Activated T-helper 1 cell treated with anti-CD3 and anti-CD28 coated beads, Interleukin-12 subunit alpha, Interleukin-12 subunit beta, Interleukin-2, Interleukin-4 antibody, amounts not matched to agents 30 ng/mL and 10 ng/mL and 1 ng/mL, durations not matched to agents 14 hours and 24 hours and 36 hours (primary cell): ENCODE measurements at regions not wholly inside any gene's neighbourhood (a gene's known extent, or its start where the extent isn't known, plus 50 kb on each side); places are given as distances from the start of the nearest gene placed in this dataset.

Experiments
- DNase-seq: peaks from one replicate; pipeline ENCODE4 v3.0.0; 2021; ENCODE audit warnings: low spot score
- H3K27ac Mint-ChIP-seq: one replicate; pipeline ENCODE4 v1.8.0; 2021; ENCODE audit warnings: mild to moderate bottlenecking, mixed read lengths
- H3K27me3 Mint-ChIP-seq: one replicate; pipeline ENCODE4 v1.8.0; 2022; ENCODE audit warnings: mild to moderate bottlenecking, moderate library complexity, mixed read lengths; ENCODE audit not compliant: insufficient read depth
- H3K36me3 Mint-ChIP-seq: one replicate; pipeline ENCODE4 v1.8.0; 2021; ENCODE audit warnings: low read depth, mixed read lengths
- H3K4me1 Mint-ChIP-seq: one replicate; pipeline ENCODE4 v1.8.0; 2021; ENCODE audit warnings: low read depth, mixed read lengths
- H3K4me3 Mint-ChIP-seq: one replicate; pipeline ENCODE4 v1.8.0; 2021; ENCODE audit warnings: mild to moderate bottlenecking, moderate library complexity, mixed read lengths
- H3K9me3 Mint-ChIP-seq: one replicate; pipeline ENCODE4 v1.8.0; 2021; ENCODE audit warnings: mixed read lengths
- intact Hi-C: fragments of 100-400 bp; cut with micrococcal nuclease; formaldehyde crosslinking; loops from one replicate; pipeline ENCODE4 v1.15.1; 2024

DNA sequence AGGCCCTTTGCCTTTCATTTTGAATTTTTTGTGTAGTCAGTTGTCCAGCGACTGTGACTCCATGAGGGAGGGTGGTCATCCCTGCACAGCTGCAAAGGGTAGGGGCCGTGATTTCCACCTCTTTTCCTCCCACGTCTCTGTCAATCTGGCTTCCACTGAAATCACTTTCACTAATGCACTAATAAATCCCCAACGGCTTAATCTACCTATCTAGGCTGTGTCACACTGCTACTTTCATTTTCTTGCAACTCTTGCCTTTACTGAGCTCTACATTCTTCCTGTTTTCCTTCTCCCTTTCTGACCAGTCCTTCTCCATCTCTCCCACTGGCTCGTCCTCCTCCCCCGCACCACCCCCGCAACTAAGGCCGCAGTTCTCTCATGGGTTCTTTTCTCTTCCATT lies 212.3 kb upstream of the FOXN3 start:
- Mint-ChIP-seq H3K36me3 (peaks cover 24% of the 10 kb centered on the region), H3K27me3 (no peaks in the 10 kb centered on the region), H3K9me3 (peaks cover 36% of the 10 kb centered on the region), H3K27ac (no peak overlapping the region), H3K4me3 (no peak overlapping the region), H3K4me1 (peaks cover 63% of the 10 kb centered on the region)
- intact Hi-C loops, result no loop called here
- DNase-seq, result no peak

DNA sequence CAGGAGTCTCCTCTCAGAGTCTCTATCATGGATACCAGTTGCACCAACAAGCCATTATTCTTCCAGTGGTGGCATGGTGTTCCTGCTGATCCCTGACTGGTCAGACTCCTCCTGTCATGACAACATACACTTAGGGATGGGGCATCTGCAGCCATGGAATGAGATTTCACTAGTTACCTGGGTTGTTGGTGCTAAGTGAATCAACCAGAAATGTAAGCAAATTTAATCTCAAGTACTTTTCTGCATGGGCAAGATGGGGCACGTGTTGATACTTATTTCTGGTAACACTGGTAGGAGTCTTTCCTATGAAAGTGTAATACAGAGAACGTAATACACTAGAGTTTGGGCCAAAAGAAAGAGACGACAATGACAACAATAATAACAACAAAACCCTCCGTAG lies 211.5 kb upstream of the FOXN3 start:
- Mint-ChIP-seq H3K27me3 (no peaks in the 10 kb centered on the region), H3K9me3 (peaks cover 36% of the 10 kb centered on the region), H3K27ac (no peak overlapping the region), H3K4me1 (peaks cover 63% of the 10 kb centered on the region), H3K4me3 (no peak overlapping the region), H3K36me3 (peaks cover 24% of the 10 kb centered on the region)
- intact Hi-C loops, result no loop called here
- no peak for DNase-seq

DNA sequence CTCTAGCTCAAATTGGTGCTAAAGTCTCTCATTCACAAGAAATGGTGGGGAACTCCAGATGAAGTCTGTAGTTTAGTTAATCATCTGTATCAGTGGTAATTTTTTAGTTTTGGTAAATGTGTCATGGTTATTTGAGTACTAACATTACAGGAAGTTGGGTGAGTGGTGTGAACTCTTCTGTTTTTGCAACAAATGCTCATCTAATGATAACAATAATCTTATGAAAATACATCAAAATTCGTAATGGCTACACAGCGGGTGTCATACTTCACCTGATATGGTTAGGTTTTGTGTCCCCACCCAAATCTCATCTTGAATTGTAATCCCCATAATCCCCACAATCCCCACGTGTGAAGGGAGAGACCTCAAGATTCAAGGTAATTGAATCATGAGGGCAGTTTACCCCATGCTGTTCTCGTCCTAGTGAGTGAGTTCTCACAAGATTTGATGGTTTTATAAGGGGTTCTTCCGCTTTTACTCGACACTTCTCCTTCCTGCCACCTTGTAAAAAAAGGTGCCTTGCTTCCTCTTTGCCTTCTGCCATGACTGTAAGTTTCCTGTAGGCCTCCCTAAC lies 209.3 kb upstream of the FOXN3 start:
- H3K27me3 Mint-ChIP-seq, result no peaks in the 10 kb centered on the region
- intact Hi-C loops, result loop anchor here (1.0 kb wide), 2 partner anchors 15 to 124 kb away; no protein-coding TSS in a partner anchor
- H3K4me3 Mint-ChIP-seq, result no peak overlapping the region
- no peak for DNase-seq
- H3K36me3 Mint-ChIP-seq, result peaks cover 19% of the 10 kb centered on the region
- peaks cover 67% of the 10 kb centered on the region for H3K4me1 Mint-ChIP-seq
- H3K27ac Mint-ChIP-seq, result peak overlapping the region; percentile 89
- peaks cover 29% of the 10 kb centered on the region for H3K9me3 Mint-ChIP-seq

DNA sequence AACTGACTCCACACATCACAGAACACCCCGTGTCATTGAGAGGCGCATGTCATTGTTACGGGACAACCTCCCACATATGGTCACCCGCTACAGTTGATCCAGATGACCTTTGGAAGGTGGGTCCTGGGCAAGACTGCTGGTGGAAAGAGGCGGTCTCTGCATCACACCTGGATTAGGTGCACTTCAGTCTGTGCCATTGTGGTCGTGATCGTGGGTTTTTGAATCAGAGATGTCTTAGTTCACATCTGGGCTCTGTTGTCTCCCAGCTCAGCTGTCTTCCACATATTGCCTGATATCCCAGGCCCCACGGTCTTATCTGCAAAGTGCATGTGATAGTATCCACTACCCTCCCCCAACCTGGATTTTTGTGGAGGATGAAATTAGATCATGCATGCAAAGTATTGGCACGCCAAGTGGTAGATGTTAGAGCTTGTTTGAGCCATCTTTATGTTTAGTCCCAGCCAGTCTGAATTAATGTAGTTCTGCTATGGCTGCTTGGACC lies 208.7 kb upstream of the FOXN3 start:
- H3K4me1 Mint-ChIP-seq, result peaks cover 67% of the 10 kb centered on the region
- H3K27me3 Mint-ChIP-seq, result no peaks in the 10 kb centered on the region
- peaks cover 18% of the 10 kb centered on the region for H3K36me3 Mint-ChIP-seq

DNA sequence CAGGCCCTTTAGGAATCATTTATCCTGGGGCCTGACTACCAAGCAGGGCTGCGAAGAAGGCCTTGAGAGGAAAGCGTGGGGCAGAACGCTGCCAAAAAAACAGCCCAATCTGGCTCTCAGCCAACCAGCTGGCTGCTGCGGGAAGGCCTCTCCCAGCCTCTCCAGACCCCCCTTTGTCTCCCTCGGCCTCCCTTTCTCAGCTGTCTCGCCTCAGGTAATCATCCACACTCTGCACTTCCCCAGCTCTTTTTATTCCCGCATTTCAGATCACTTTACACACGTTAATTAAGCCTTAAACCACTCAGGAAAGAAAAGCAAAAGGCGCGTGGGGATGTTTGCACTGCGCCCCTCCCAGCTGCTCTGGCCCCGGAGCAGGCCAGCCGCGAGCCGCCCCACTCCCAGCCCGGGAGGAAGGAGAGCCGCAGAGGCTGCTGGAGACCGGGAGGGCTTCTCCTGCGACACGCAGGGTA lies 208.2 kb upstream of the FOXN3 start:
- Mint-ChIP-seq H3K4me1 (peaks cover 67% of the 10 kb centered on the region), H3K27ac (no peak overlapping the region), H3K9me3 (peaks cover 29% of the 10 kb centered on the region), H3K4me3 (no peak overlapping the region), H3K36me3 (peaks cover 18% of the 10 kb centered on the region), H3K27me3 (no peaks in the 10 kb centered on the region)
- no peak for DNase-seq
- intact Hi-C loops, result no loop called here

More for the DNA sequence above, 208.7 kb upstream of the FOXN3 start:
- intact Hi-C loops, result loop anchor here (1.0 kb wide), 2 partner anchors 16 to 125 kb away; no protein-coding TSS in a partner anchor
- no peak for DNase-seq
- no peak overlapping the region for H3K4me3 Mint-ChIP-seq
- H3K27ac Mint-ChIP-seq, result peak overlapping the region; percentile 89
- H3K9me3 Mint-ChIP-seq, result peaks cover 29% of the 10 kb centered on the region

DNA sequence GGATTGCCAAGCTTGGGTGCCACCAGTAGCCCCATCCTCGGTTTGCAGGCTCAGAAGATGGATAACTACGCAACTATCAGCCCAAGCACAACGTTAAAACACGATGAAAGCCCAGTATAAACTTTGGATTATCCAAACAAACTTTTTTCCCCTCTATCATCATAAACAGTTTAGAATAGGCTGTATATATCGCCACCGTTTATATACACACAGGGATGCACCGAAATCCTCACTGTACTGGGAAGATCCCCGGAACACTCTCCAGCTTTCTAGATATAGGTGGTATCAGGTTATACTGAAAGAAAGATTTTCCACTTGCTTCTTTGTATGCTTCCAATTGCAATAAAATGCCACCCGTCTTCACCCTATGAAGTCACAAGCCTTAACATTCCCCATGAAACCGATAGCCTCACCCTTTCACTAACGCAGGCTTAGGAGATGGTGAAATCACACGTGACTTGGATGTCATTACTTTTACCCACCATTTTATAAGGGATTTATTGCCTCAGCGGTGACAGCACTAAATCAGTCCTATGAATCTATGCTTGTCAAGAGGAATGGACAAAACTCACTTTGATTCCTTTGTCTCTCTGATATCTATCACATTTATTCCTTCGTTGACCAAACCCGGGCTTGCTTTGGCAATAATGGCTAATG lies 207.6 kb upstream of the FOXN3 start:
- no peak overlapping the region for H3K27ac Mint-ChIP-seq
- no peaks in the 10 kb centered on the region for H3K27me3 Mint-ChIP-seq
- no peak overlapping the region for H3K4me3 Mint-ChIP-seq
- DNase-seq, result no peak
- intact Hi-C loops, result no loop called here
- peaks cover 67% of the 10 kb centered on the region for H3K4me1 Mint-ChIP-seq
- H3K9me3 Mint-ChIP-seq, result peaks cover 29% of the 10 kb centered on the region
- H3K36me3 Mint-ChIP-seq, result peaks cover 17% of the 10 kb centered on the region

DNA sequence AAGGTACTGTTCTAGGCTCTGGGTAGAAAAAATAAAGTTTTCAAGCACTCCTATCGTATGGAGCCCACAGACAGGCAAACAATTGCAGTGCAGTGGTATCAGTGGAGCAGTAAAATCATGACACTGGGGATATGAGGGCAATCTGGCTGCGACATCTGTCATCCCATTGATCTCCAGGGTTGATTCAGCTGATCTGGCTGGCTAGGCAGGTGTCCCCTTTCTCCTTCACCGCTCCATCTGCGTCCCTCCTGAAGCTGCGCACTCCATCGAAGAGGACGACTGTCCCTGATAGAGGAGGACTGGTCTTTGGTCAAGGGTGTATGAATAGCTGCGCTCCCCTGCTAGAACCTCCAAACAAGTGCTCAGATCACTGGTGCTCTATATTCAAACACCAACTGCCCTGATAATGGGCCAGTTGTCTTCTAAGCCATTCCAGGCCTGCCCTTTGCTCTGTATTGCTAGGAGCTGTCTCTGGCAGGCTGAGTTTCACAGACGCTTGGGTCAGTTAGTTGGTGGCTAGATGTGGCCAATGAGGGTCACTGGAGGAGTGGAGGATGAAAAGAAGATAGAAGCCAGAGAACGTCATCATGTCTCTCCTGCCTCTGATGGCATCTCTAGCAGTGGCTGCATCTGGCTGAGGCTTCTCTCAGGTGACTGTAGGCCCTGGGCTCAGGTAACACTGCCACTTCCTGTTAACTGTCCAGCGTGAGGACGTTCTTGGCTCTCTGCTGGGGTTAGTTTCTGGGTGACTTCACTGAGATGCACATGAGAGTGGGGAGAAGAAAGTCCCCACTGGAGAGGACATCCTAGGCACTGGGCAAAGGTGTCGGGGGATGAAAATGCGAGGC lies 205.0 kb upstream of the FOXN3 start:
- H3K4me3 Mint-ChIP-seq, result peak overlapping the region; percentile 94
- intact Hi-C loops, result loop anchor here (1.0 to 2.0 kb wide), 8 partner anchors 9 to 345 kb away; no protein-coding TSS in a partner anchor
- peaks cover 15% of the 10 kb centered on the region for H3K9me3 Mint-ChIP-seq
- H3K36me3 Mint-ChIP-seq, result peaks cover 7% of the 10 kb centered on the region
- no peaks in the 10 kb centered on the region for H3K27me3 Mint-ChIP-seq
- no peak for DNase-seq
- H3K27ac Mint-ChIP-seq, result peak overlapping the region; percentile 99
- H3K4me1 Mint-ChIP-seq, result peaks cover 61% of the 10 kb centered on the region

DNA sequence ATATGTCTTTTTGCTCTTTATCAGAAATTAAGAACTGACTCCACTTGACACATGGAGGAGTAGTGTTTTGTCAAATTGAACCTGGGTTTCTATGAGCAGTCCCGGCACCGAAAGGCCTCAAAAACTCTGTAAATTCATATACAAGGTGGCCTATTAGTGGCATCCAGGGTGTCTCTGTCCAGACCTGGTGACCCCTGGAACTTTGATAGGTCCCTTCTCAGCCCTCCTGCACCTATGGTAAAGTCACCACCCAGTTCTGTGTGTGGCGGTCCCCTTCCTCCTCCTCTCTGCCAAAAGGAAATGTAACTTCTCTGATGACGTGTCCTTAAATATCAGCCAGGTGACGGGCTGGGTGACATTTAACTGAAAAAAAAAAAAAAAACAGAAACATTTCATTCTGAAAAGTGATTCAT lies 204.0 kb upstream of the FOXN3 start:
- Mint-ChIP-seq H3K36me3 (no peaks in the 10 kb centered on the region), H3K27me3 (no peaks in the 10 kb centered on the region), H3K27ac (peak overlapping the region; percentile 99), H3K4me1 (peaks cover 61% of the 10 kb centered on the region), H3K4me3 (peak overlapping the region; percentile 94), H3K9me3 (peaks cover 5% of the 10 kb centered on the region)
- peak; percentile 46 for DNase-seq
- intact Hi-C loops, result loop anchor here (1.0 to 2.0 kb wide), 8 partner anchors 8 to 344 kb away; no protein-coding TSS in a partner anchor

DNA sequence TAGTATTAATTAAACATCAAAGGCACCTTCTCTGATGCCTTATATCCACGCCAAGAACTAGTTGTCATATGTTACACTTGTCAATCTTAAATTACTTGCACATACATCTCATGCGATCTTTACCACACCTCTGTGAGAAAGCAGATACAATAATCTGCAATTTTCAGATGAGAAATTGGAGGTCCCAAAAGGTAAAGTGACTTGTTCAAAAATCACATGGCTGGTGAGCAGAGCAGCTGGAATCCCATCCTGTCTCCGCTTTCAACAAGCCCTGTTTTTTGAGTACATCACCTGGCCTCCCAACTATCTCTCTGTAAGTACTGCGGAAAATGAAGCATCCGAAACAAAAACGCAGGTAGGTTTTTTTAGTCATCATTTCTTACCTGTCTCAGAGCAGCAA lies 203.4 kb upstream of the FOXN3 start:
- intact Hi-C loops, result loop anchor here (1.0 to 2.0 kb wide), 3 partner anchors 146 to 344 kb away; no protein-coding TSS in a partner anchor

DNA sequence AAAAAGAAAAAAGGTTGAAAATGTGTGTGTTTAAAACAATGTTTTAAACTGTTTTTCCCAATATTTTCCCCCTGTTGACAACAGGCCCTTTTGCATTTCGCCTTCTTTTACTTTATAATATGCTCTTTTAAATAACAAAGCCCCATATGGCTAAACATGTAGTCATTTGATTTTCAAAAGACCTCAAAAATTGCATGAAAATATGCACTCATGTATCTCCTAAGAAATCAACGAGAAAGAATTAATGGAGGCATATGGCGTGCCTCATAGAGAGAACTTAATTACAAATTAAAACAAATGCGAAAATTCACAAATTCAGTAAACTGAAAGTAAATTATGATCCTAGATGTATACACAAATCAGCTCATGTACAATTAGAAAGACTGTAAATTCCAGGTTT lies 202.6 kb upstream of the FOXN3 start:
- H3K4me3 Mint-ChIP-seq, result peak overlapping the region; percentile 94
- peak overlapping the region; percentile 99 for H3K27ac Mint-ChIP-seq
- DNase-seq, result no peak
- H3K4me1 Mint-ChIP-seq, result peaks cover 66% of the 10 kb centered on the region
- no peaks in the 10 kb centered on the region for H3K27me3 Mint-ChIP-seq
- H3K36me3 Mint-ChIP-seq, result peaks cover 6% of the 10 kb centered on the region
- intact Hi-C loops, result loop anchor here (5.0 to 10.0 kb wide), 2 partner anchors 133 to 1615 kb away; partner anchors contain the start of gene GPR65
- no peaks in the 10 kb centered on the region for H3K9me3 Mint-ChIP-seq

More for the DNA sequence above, 203.4 kb upstream of the FOXN3 start:
- Mint-ChIP-seq H3K4me1 (peaks cover 64% of the 10 kb centered on the region), H3K4me3 (peak overlapping the region; percentile 94), H3K9me3 (peaks cover 3% of the 10 kb centered on the region), H3K36me3 (peaks cover 3% of the 10 kb centered on the region), H3K27ac (peak overlapping the region; percentile 99), H3K27me3 (no peaks in the 10 kb centered on the region)
- no peak for DNase-seq

DNA sequence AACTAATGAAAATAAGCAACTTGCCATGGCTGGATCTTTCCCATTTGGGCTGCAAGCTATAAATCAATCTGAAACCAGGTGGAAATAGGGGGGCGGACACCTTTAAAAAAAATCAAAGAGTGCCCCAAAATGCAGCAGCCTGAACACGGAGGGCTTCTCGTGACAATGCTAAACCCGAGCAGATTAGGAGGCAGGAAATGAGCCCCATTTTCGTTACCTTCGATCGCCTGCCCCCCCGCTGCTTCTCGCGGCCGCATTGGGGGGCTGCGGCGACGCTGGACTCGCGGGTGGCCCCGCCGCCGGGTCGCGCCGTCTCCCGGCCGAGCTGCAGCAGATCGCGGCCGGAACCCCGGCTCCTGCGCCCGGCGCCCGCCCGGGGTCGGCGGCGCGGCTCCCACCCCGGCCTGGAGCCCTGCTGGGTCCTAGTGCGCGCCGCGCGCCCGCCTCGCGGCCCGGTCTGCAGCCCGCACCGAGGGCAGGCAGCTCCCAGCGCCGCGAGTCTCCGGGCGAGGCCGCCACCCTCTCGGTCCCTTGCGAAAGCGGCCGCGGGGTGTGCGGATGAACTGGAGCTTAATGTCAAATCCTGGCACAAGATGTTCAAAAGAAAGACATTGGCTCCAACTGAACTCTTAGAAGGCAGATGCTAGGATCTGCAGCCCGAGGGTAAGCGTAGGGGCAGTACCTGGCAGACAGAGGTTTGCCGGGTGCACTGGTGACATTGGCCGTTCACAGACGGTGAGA lies 201.9 kb upstream of the FOXN3 start:
- Mint-ChIP-seq H3K4me3 (peak overlapping the region; percentile 95), H3K27me3 (no peaks in the 10 kb centered on the region), H3K36me3 (peaks cover 6% of the 10 kb centered on the region), H3K4me1 (peaks cover 72% of the 10 kb centered on the region), H3K9me3 (no peaks in the 10 kb centered on the region), H3K27ac (peak overlapping the region; percentile 99)
- peak; percentile 69 for DNase-seq
- intact Hi-C loops, result loop anchor here (5.0 to 10.0 kb wide), 2 partner anchors 133 to 1614 kb away; partner anchors contain the start of gene GPR65

DNA sequence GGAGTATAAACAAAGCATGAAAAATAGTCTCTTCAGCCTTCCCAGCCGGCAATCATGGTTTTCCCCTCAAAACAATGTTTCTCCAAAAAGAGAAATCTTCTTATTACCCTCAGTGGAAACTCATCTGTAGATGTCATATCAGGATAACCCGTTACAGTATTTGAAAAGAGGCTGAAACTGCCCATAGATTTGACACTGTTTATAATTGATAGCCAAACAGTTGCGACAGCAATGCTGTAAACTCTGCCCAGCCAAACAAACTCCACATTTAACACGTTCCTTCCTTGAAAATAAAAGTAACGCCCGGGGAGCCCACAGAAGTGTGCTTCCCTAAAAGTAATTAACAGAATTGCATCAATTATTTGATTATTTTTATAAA lies 201.3 kb upstream of the FOXN3 start:
- H3K27me3 Mint-ChIP-seq, result no peaks in the 10 kb centered on the region
- intact Hi-C loops, result loop anchor here (5.0 to 10.0 kb wide), 2 partner anchors 134 to 1614 kb away; partner anchors contain the start of gene GPR65
- DNase-seq, result no peak
- peaks cover 6% of the 10 kb centered on the region for H3K36me3 Mint-ChIP-seq
- peaks cover 79% of the 10 kb centered on the region for H3K4me1 Mint-ChIP-seq
- H3K27ac Mint-ChIP-seq, result peak overlapping the region; percentile 96
- no peaks in the 10 kb centered on the region for H3K9me3 Mint-ChIP-seq
- peak overlapping the region; percentile 95 for H3K4me3 Mint-ChIP-seq
